GDM1 (cell line): ENCODE measurements at regions not wholly inside any gene's neighbourhood (a gene's known extent, or its start where the extent isn't known, plus 50 kb on each side); places are given as distances from the start of the nearest gene placed in this dataset.

Experiments used
- DNase-seq: peaks from one replicate; lab custom pipeline; 2025; lab: John Stamatoyannopoulos, UW

GRCh38 chr22:47788461-47788860, 1026.0 kb downstream of the TBC1D22A start:
- no peak for DNase-seq

- no peak for DNase-seq
Measured at GRCh38 chr22:47787501-47788227, 1025.2 kb downstream of the TBC1D22A start.

DNA sequence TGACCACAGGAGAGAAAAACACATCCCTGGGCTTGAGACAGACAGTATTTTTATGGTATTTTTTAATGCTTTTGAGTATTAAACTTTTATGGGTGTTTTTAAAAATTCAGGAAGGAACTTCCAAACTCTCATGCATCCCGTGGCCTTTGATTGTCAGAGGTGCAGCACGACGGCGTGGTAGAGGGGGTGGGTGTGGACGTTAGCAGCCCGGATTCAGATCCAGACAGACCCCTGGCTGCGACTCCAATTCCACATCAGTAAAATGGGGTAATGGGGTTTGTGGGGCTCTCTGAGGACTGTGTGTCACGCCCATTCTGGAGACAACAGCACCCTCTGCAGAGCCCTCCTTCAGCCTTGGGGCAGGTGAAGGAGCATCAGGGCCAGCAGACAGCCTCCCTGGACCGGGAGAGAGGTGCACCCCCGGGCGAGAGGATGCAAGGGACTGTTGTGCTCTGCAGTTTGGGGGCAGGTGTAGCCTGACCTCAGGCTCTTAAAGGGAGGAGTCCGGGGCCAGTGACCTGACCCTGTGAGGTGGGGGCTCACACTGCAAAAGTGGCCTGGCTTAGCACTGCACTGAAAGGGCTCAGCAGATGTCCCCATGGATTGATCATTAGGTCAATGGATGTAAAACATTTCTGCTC, 1024.3 kb downstream of the TBC1D22A start:
- DNase-seq = no peak

- DNase-seq = no peak
Measured at GRCh38 chr22:47784991-47785390, 1022.5 kb downstream of the TBC1D22A start.

DNA sequence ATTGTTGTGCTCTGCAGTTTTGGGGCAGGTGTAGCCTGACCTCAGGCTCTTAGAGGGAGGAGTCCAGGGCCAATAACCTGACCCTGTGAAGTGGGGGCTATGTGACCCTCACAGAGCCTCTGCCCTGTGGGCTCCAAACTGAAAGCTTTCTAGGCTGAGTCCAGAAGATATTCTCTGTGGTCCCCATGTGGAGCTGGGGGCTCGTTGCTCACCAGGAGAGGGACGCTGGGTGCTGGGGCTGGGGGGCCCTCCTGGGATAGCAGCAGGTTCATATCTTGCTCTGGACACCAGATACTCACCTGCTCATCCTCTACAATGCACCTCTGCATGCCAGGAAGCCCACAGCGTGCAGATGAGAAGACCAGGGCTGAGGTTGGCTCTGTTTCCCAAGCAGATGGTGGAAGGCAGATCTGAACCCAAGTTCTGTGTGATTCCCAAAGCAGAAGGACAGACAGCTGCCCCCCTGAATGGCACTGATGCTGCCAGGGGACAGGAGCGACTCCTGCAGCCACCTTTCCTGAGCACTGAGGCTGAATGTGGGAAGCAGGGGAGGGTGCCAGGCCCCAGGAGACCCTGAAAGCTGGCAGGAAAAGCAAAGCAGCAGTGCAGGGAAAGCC, 1022.0 kb downstream of the TBC1D22A start:
- no peak for DNase-seq

- DNase-seq = no peak
Measured at GRCh38 chr22:47783433-47784366, 1021.2 kb downstream of the TBC1D22A start.

DNA sequence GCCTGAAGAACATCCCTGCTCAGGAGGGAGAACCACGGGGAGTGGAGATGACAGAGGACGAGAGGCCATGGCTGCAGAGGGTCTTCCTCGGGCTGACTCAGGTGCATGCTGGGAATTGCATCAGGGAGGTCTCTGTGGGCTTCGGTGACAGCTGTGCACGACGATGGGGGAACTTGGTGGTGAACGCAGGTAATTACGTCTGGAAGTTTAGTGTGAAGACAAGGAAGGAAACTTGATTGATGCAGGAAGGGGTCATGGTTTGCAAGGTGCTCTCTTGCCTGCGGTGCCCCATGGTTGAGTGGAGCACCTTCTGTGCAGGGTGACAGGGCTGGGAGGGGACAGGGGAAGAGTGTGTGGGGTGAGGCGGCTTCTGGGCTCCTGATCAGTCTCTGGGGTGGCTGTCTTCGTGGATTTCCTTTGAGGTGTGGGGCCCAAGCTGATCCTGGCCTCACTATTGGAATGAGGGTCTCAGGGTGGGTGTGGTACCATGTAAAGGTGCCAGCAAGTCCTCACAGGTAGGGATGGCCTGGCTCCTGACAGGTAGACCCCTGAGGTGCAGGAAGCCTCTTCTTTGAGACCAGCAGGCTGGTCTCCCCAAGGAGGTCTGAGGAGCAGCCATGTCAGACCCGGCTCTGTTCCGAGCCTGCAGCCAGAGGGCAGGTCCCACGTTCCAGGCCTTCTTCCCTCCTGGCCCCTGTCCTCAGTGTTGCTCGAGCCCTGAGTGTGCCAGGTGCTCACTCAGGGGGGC, 1020.1 kb downstream of the TBC1D22A start:
- DNase-seq = no peak

DNA sequence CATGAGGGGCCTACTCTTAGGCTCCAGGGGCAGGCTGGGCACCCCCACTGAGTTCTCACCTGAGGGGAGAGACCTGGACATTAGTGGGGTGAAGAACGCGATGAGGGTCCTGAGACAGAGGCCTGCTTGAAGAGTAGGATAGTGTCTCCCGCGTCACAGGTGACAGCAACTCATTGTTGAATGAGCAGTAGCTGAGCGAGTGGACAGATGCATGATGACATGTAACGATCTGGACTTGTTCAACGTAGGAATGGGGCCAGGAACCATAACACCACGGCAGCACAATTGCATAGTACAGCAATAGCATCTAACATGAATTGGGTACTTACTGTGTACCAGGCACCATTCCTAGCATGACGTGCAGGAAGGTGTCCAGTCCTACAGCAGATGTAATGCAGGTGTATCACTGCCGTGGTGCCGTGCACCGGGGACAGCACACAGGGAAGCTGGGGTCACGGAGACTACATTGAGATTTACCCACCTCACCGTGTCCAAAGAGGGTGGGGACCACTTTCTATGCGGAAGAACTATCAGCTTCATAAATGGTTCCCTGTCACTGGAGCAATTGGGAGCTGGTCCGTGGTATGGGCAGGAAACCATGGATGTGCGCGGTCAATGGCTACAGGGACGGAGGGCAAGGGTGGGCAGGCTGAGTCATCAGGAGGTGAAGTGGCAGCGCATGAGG, 1019.1 kb downstream of the TBC1D22A start:
- DNase-seq = no peak

- no peak for DNase-seq
Measured at GRCh38 chr22:47781024-47781423, 1018.6 kb downstream of the TBC1D22A start.

GRCh38 chr22:47780281-47780875, 1017.9 kb downstream of the TBC1D22A start:
- DNase-seq = no peak

DNA sequence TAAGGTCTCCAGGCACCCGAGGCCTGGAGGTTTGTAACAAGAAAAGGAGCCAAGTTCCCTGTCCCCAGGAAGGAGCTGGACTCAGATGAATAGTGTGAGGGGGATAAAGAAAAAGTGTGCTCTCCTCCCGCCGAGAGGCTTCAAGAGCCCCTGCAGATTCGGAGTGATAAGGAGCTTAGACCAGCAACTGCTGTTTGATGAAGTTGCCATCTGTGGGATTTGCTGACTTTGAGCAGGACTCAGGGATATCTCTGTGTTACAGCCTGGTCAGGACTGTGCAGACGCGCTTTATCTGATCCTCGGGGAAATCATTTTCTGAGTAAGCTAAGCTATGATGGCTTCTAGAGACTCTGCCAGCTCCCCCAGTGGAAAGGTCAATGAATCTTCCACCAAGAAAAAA, 1017.0 kb downstream of the TBC1D22A start:
- no peak for DNase-seq

DNA sequence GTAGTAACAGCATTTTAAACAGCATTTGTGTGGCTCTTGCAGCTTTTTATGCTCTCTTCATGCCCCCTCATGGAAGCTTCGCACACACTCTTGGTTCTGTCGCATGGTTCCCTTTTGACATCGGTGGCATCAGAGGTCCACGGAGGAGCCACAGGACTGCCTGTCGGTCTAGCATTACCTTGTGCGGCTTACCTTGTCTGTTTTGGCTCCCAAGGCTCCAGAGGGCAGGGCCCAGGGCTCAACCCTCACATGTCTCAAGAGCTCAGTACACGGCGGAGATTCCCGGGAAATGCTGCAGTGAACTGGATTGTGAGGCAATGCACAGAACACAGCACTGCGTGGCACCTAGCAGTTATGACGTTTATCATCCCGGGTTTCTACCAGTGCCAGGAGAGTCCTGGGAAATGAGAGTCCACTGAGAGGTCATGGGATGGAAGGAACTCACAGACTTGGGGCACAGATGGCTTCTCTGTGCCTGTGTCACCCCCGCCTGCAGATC, 1015.8 kb downstream of the TBC1D22A start:
- no peak for DNase-seq

DNA sequence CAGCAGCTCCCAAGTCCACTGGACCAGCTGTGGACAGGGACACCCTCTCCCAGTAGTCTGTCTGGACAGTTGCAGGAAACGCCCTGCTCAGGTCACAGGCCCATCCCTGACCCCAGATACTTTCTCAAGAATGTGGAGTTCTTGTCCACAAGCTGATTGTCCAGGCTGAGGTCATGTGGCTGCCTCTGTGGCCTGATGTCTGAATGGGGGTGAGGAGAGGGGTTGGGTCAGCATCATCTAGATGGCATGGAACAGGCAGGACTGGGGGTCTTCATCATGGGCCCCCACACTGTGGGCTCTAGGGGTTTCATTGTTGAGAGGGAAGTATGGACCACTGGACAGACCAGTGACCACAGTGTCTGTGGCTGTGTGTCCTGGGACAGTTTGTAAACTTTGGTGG, 1015.0 kb downstream of the TBC1D22A start:
- no peak for DNase-seq

DNA sequence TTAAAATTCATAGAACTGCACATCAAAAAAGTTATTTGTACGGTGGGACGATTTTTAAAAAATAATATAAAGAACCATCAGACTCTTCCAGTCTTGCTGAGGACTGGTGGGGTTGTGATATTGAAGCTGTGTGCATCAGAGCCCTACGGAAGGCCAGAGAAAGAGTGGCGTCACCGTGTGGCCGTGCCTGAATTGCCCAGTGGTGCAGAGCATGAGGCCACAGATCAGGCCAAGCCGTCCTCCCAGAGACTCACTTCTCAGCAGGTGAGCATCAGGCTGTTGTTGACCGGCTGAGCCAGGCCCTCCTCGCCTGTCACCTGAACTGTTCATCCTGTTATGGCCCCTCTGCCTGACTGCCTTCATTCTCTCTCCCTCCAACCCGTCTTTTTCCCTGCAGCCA, 1013.9 kb downstream of the TBC1D22A start:
- no peak for DNase-seq

GRCh38 chr22:47775686-47776085, 1013.2 kb downstream of the TBC1D22A start:
- no peak for DNase-seq

DNA sequence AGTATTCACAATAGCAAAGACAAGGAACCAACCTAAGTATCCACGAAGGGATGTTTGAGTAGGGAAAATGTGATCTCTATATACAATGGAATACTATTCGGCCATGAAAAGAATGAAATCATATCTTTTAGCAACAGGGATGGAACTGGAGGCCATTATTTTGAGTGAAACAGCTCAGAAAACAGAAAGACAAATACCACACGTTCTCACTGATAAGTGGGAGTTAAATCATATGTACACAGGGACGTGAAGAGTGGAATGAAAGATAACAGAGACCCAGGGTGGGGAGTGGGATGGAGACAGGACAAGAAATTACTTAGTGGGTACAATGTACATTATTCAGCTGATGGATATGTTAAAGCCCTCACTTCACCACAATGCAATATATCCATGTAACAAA, 1012.7 kb downstream of the TBC1D22A start:
- DNase-seq = no peak

- DNase-seq = no peak
Measured at GRCh38 chr22:47773635-47774034, 1011.2 kb downstream of the TBC1D22A start.

DNA sequence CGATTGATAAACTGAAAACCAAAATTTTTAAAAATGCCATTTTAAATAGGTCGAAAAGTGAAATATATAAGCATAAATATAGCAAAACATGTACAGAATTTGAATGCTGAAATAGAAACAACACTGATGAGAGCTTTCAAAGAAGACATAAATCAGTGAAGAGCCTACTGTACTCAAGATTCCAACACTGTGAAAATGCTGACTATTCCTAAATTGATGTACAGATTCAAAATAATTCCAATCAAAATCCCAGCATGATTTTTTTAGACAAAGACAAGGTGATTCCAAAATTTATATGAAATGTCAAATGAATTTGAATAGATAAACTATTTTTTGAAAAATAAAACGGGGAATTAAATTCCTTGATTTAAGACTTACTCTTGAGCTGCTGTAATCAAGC, 1010.4 kb downstream of the TBC1D22A start:
- DNase-seq = no peak

DNA sequence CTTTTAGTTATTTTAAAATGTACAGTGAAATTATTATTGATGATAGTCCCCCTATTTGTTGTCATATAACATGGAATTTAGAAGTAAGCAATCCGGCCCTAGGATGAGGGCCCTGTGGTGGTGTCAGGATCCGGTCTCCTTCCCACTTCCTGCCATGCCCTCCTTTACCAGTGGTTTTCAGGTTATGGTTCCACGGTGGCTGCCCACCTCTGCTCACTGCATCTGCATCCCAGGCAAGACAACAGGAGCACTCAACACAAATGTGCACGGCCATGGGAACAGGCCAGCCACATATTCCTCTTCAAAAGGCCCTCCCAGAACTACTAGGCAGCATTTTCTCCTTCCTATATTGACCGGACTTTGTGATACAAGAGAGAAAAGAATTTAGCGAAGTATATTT, 1007.2 kb downstream of the TBC1D22A start:
- no peak for DNase-seq

DNA sequence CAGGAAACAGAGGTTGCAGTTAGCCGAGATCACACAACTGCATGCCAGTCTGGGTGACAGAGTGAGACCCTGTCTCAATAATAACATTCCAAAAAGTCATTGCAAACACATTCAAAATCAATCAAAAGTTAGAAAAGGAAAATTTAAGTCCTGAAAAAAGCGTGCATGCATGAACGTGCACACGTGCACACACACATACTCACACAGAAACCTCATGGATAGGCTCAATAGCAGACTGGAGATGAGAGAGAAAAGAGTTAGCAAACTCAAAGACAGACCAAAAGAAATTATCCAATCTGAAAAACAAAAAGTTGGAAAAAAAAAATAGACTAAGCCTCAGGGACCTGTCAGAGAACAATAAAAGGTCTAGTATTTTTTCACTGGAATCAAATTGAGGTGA, 1005.6 kb downstream of the TBC1D22A start:
- no peak for DNase-seq
